ENCODE measurements at regions not wholly inside any gene's neighbourhood (a gene's known extent, or its start where the extent isn't known, plus 50 kb on each side); places are given as distances from the start of the nearest gene placed in this dataset.
A peak's percentile ranks its signal among the peaks of the same experiment; 100 is the strongest.

GRCh38 chr18:53639687-53640086, 584.8 kb downstream of the MBD2 start:
- no peak overlapping the region for H3K27ac ChIP-seq
- DNase-seq: no peak
- H3K4me1 ChIP-seq: no peaks in the 10 kb centered on the region
- no peaks in the 10 kb centered on the region for H3K36me3 ChIP-seq
- no peak for TF ChIP-seq POLR2AphosphoS5 (IDR thresholded peaks at IDR 0.05)
- TF ChIP-seq EP300 (IDR thresholded peaks at IDR 0.05): no peak
- no peak for TF ChIP-seq CTCF (IDR thresholded peaks at IDR 0.05)
- no peak for TF ChIP-seq POLR2A (IDR thresholded peaks at IDR 0.05)
- no peak for ATAC-seq (ENCODE audit: low FRiP score in 2 of 2)
- no peak overlapping the region for H3K4me3 ChIP-seq
- H3K9me3 ChIP-seq: no peaks in the 10 kb centered on the region
- H3K27me3 ChIP-seq: no peaks in the 10 kb centered on the region

- ATAC-seq (ENCODE audit: low FRiP score in 2 of 2) (no peak), DNase-seq (no peak)
- Histone ChIP-seq H3K27ac (no peak overlapping the region), H3K9me3 (peaks cover 0 to 6% (median 0%) of the 10 kb centered on the region in 4 donors), H3K27me3 (no peaks in the 10 kb centered on the region), H3K4me3 (no peak overlapping the region), H3K4me1 (no peaks in the 10 kb centered on the region), H3K36me3 (no peaks in the 10 kb centered on the region)
- 82 to 87% methylated on average over 1 of the region's 1 CpG for WGBS, 2 donors
- TF ChIP-seq CTCF (IDR thresholded peaks at IDR 0.05) (no peak), EP300 (IDR thresholded peaks at IDR 0.05) (no peak), POLR2A (IDR thresholded peaks at IDR 0.05) (no peak), POLR2AphosphoS5 (IDR thresholded peaks at IDR 0.05) (no peak)
These were observed 595.1 kb downstream of the MBD2 start for GRCh38 chr18:53629337-53629736.

- peak; percentile 10 to 37 for ATAC-seq (ENCODE audit: low FRiP score in 2 of 2)
These were observed 598.4 kb downstream of the MBD2 start for GRCh38 chr18:53625997-53626599.

GRCh38 chr18:53610957-53611356, 613.5 kb downstream of the MBD2 start:
- no peak for DNase-seq
- TF ChIP-seq CTCF (IDR thresholded peaks at IDR 0.05) (no peak), POLR2A (IDR thresholded peaks at IDR 0.05) (no peak), POLR2AphosphoS5 (IDR thresholded peaks at IDR 0.05) (no peak), EP300 (IDR thresholded peaks at IDR 0.05) (no peak)
- no peak for ATAC-seq (ENCODE audit: low FRiP score in 2 of 2)
- WGBS, 2 donors: 46 to 64% methylated on average over 1 of the region's 1 CpG
- no peaks in the 10 kb centered on the region for H3K36me3 ChIP-seq
- H3K9me3 ChIP-seq: no peaks in the 10 kb centered on the region
- H3K4me3 ChIP-seq: no peak overlapping the region
- no peaks in the 10 kb centered on the region for H3K4me1 ChIP-seq
- no peak overlapping the region for H3K27ac ChIP-seq
- no peaks in the 10 kb centered on the region for H3K27me3 ChIP-seq

More at GRCh38 chr18:53625997-53626599, 598.4 kb downstream of the MBD2 start:
- peak in 1 of 2 donors; percentile 68 for DNase-seq
- Histone ChIP-seq H3K4me3 (no peak overlapping the region), H3K27ac (no peak overlapping the region), H3K4me1 (no peaks in the 10 kb centered on the region), H3K36me3 (no peaks in the 10 kb centered on the region), H3K9me3 (no peaks in the 10 kb centered on the region), H3K27me3 (no peaks in the 10 kb centered on the region)
- no peak for TF ChIP-seq CTCF (IDR thresholded peaks at IDR 0.05)
- TF ChIP-seq POLR2A (IDR thresholded peaks at IDR 0.05): no peak
- no peak for TF ChIP-seq POLR2AphosphoS5 (IDR thresholded peaks at IDR 0.05)
- no peak for TF ChIP-seq EP300 (IDR thresholded peaks at IDR 0.05)
- 85 to 90% methylated on average over 18 to 25 of the region's 25 CpGs for WGBS, 2 donors

GRCh38 chr18:53606792-53607191, 617.7 kb downstream of the MBD2 start:
- Histone ChIP-seq H3K4me3 (no peak overlapping the region), H3K27me3 (no peaks in the 10 kb centered on the region), H3K27ac (no peak overlapping the region), H3K36me3 (no peaks in the 10 kb centered on the region), H3K9me3 (no peaks in the 10 kb centered on the region), H3K4me1 (no peaks in the 10 kb centered on the region)
- TF ChIP-seq EP300 (IDR thresholded peaks at IDR 0.05): no peak
- TF ChIP-seq POLR2A (IDR thresholded peaks at IDR 0.05): no peak
- no peak for TF ChIP-seq POLR2AphosphoS5 (IDR thresholded peaks at IDR 0.05)
- no peak for TF ChIP-seq CTCF (IDR thresholded peaks at IDR 0.05)
- DNase-seq: no peak
- no peak for ATAC-seq (ENCODE audit: low FRiP score in 2 of 2)
